Gastrocnemius medialis (tissue), 4 donors: ENCODE measurements at regions not wholly inside any gene's neighbourhood (a gene's known extent, or its start where the extent isn't known, plus 50 kb on each side); places are given as distances from the start of the nearest gene placed in this dataset.
A peak's percentile ranks its signal among the peaks of the same experiment; 100 is the strongest.

Experiments
- ATAC-seq, 2 donors: fragments of 150-250 bp; one replicate each; pipeline ENCODE4 v1.9.1; 2016
- DNase-seq, 2 donors: peaks; one replicate each; pipeline ENCODE4 v3.0.0-alpha.2; 2019
- H3K27ac ChIP-seq, 4 donors: fragments of 200-600 bp; sonication (generic); 1 replicate in 1 of 4; 2 replicates in 3 of 4; pipeline ENCODE4 v1.5.1; 2016 to 2018; ENCODE audit warnings: mild to moderate bottlenecking in 2 of 4, moderate library complexity in 1 of 4
- H3K27me3 ChIP-seq, 3 donors: fragments of 200-600 bp; sonication (generic) in 2 of 3; 1 replicate in 1 of 3; 2 replicates in 2 of 3; pipeline versions ENCODE4 v1.5.1 to v1.6.0; 2016 to 2019; ENCODE audit warnings: mild to moderate bottlenecking in 1 of 3, moderate library complexity in 1 of 3
- H3K36me3 ChIP-seq, 2 donors: fragments of 200-600 bp; sonication (generic) in 1 of 2; one replicate each; pipeline ENCODE4 v1.5.1; 2017 to 2018
- H3K4me1 ChIP-seq, 2 donors: fragments of 200-600 bp; sonication (generic) in 1 of 2; one replicate each; pipeline ENCODE4 v1.5.1; 2016 to 2017; ENCODE audit warnings: mild to moderate bottlenecking in 2 of 2
- H3K4me3 ChIP-seq, 4 donors: fragments of 200-600 bp; sonication (generic) in 3 of 4; 1 replicate in 1 of 4; 2 replicates in 3 of 4; pipeline ENCODE4 v1.5.1; 2016 to 2019; ENCODE audit warnings: mild to moderate bottlenecking in 2 of 4
- H3K9me3 ChIP-seq, 3 donors: fragments of 200-600 bp; sonication (generic) in 2 of 3; 1 replicate in 1 of 3; 2 replicates in 2 of 3; pipeline ENCODE4 v1.5.1; 2016 to 2019
- CTCF ChIP-seq, 5 experiments: fragments of 450-650 bp in 3 of 5; fragments of 200-600 bp in 2 of 5; sonication (generic) in 2 of 5; IDR thresholded peaks in 4 of 5; conservative IDR thresholded peaks in 1 of 5; 1 replicate in 4 of 5; 2 replicates in 1 of 5; pipeline ENCODE4 v1.5.1; 2016 to 2019; ENCODE audit warnings: antibody characterized with exemption in 5 of 5, mild to moderate bottlenecking in 3 of 5, moderate library complexity in 3 of 5
- POLR2A ChIP-seq, 2 donors: fragments of 450-650 bp; IDR thresholded peaks; one replicate each; pipeline ENCODE4 v1.6.1; 2017; ENCODE audit warnings: antibody characterized with exemption in 2 of 2, mild to moderate bottlenecking in 2 of 2, moderate library complexity in 2 of 2
- in situ Hi-C, 4 donors: fragments of 200-750 bp; cut with MboI; loops; one replicate each; pipeline versions ENCODE4 v1.15.0 to v1.8.0; 2017; ENCODE audit warnings: low sequenced_read_pairs in 4 of 4
- intact Hi-C: fragments of 100-400 bp; cut with DNase I; formaldehyde crosslinking; loops from one replicate; pipeline ENCODE4 v1.15.1; 2023; ENCODE audit warnings: low total_unique reads

GRCh38 chr5:139743001-139743771 is 52.4 kb upstream of the PSD2 start:
- H3K27ac ChIP-seq = no peak overlapping the region
- intact Hi-C loops = no loop called here
- H3K36me3 ChIP-seq = no peaks in the 10 kb centered on the region
- H3K4me1 ChIP-seq = peaks cover 24% of the 10 kb centered on the region in 2 donors
- ATAC-seq = no peak
- H3K4me3 ChIP-seq = no peak overlapping the region
- no peak for DNase-seq
- peaks cover 12 to 16% (median 14%) of the 10 kb centered on the region in 3 donors for H3K27me3 ChIP-seq
- TF ChIP-seq CTCF (IDR thresholded peaks at IDR 0.05 in 4 of 5, conservative IDR thresholded peaks at IDR 0.05 in 1 of 5) (no peak), POLR2A (IDR thresholded peaks at IDR 0.05) (no peak)
- H3K9me3 ChIP-seq = no peaks in the 10 kb centered on the region
- in situ Hi-C loops = no loop called here

GRCh38 chr5:139743804-139744203 is 51.8 kb upstream of the PSD2 start:
- in situ Hi-C loops = no loop called here
- no peak for ATAC-seq
- DNase-seq = no peak
- Histone ChIP-seq H3K36me3 (no peaks in the 10 kb centered on the region), H3K4me3 (no peak overlapping the region), H3K4me1 (peaks cover 24 to 27% of the 10 kb centered on the region in 2 donors), H3K9me3 (no peaks in the 10 kb centered on the region), H3K27me3 (peaks cover 18 to 21% (median 20%) of the 10 kb centered on the region in 3 donors), H3K27ac (no peak overlapping the region)
- intact Hi-C loops = no loop called here
- no peak for TF ChIP-seq POLR2A (IDR thresholded peaks at IDR 0.05)
- TF ChIP-seq CTCF (IDR thresholded peaks at IDR 0.05 in 4 of 5, conservative IDR thresholded peaks at IDR 0.05 in 1 of 5) = no peak

- TF ChIP-seq POLR2A (IDR thresholded peaks at IDR 0.05) (no peak), CTCF (IDR thresholded peaks at IDR 0.05 in 4 of 5, conservative IDR thresholded peaks at IDR 0.05 in 1 of 5) (no peak)
- DNase-seq (no peak), ATAC-seq (no peak)
- intact Hi-C loops (loop anchor here (5.0 kb wide), 2 partner anchors 47 to 107 kb away; no protein-coding TSS in a partner anchor), in situ Hi-C loops (no loop called here)
- no peak overlapping the region for H3K27ac ChIP-seq
- H3K4me1 ChIP-seq = peaks cover 24 to 27% of the 10 kb centered on the region in 2 donors
- no peaks in the 10 kb centered on the region for H3K9me3 ChIP-seq
- H3K27me3 ChIP-seq = peaks cover 22 to 23% (median 23%) of the 10 kb centered on the region in 3 donors
- H3K36me3 ChIP-seq = no peaks in the 10 kb centered on the region
- no peak overlapping the region for H3K4me3 ChIP-seq
Measured at GRCh38 chr5:139744471-139745131, 51.0 kb upstream of the PSD2 start.

GRCh38 chr5:139745132-139745799 is 50.3 kb upstream of the PSD2 start:
- DNase-seq (peak in 1 of 2 donors; percentile 46), ATAC-seq (peak; percentile 12 to 15)
- TF ChIP-seq CTCF (IDR thresholded peaks at IDR 0.05 in 4 of 5, conservative IDR thresholded peaks at IDR 0.05 in 1 of 5) = no peak
- TF ChIP-seq POLR2A (IDR thresholded peaks at IDR 0.05) = no peak
- Histone ChIP-seq H3K4me3 (peak overlapping the region in 1 of 4 donors; percentile 74), H3K9me3 (no peaks in the 10 kb centered on the region), H3K27ac (peak overlapping the region in 3 of 4 donors; percentile 27 to 44 (median 32)), H3K36me3 (no peaks in the 10 kb centered on the region), H3K4me1 (peaks cover 24 to 27% of the 10 kb centered on the region in 2 donors), H3K27me3 (peaks cover 22 to 23% (median 23%) of the 10 kb centered on the region in 3 donors)
- in situ Hi-C loops = no loop called here
- intact Hi-C loops = loop anchor here (5.0 kb wide), 2 partner anchors 48 to 108 kb away; no protein-coding TSS in a partner anchor
